ENCODE measurements at regions not wholly inside any gene's neighbourhood (a gene's known extent, or its start where the extent isn't known, plus 50 kb on each side); places are given as distances from the start of the nearest gene placed in this dataset.

DNA sequence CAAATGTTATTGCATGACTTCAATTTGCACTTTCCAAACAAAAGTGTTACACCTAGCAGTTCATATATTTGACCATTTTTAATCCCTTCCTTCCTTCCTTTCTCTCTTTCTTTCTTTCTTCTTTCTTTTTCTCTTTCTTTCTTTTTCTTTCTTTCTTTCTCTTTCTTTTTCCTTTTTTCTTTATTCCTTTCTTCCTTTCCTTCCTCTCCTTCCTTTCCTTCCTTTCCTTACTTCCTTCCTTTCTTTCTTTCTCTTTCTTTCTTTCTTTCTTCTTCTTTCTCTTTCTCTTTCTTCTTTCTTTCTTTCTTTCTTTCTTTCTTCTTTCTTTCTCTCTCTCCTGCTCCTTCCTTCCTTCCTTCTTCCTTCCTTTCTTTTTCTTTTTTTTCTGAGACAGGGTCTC is 146.7 kb upstream of the ALKAL2 start:
- no peak for FAIRE-seq
- no peak overlapping the region for H3K9ac ChIP-seq (ENCODE audit: low read length in 3 of 3)
- no peaks in the 10 kb centered on the region for H3K27me3 ChIP-seq (ENCODE audit: control insufficient read depth, insufficient read depth, low read length)
- intact Hi-C loops (cut with DNase I) = no loop called here
- no peaks in the 10 kb centered on the region for H3K9me3 ChIP-seq (ENCODE audit: control insufficient read depth in 2 of 3, insufficient read depth in 1 of 3, low read length in 3 of 3)
- H3K4me1 ChIP-seq (ENCODE audit: control insufficient read depth in 2 of 3, insufficient read depth in 2 of 3, low read depth in 1 of 3, low read length in 3 of 3) = peaks cover 0 to 7% (median 0%) of the 10 kb centered on the region in 3 donors
- DNase-seq = no peak
- no peak overlapping the region for H3K27ac ChIP-seq (ENCODE audit: low read depth in 2 of 2, low read length in 2 of 2)
- no peaks in the 10 kb centered on the region for H3K36me3 ChIP-seq (ENCODE audit: control insufficient read depth in 2 of 3, insufficient read depth in 3 of 3, low read length in 3 of 3)
- H3K4me3 ChIP-seq (ENCODE audit: low read length in 3 of 3) = no peak overlapping the region
- TF ChIP-seq CTCF (IDR thresholded peaks at IDR 0.05; ENCODE audit: borderline replicate concordance, extremely low read depth, insufficient read depth) = no peak

- FAIRE-seq = no peak
- TF ChIP-seq CTCF (IDR thresholded peaks at IDR 0.05; ENCODE audit: borderline replicate concordance, extremely low read depth, insufficient read depth) = no peak
- H3K4me1 ChIP-seq (ENCODE audit: control insufficient read depth in 2 of 3, insufficient read depth in 2 of 3, low read depth in 1 of 3, low read length in 3 of 3) = no peaks in the 10 kb centered on the region
These were observed 145.3 kb upstream of the ALKAL2 start for GRCh38 chr2:433216-433615.

DNA sequence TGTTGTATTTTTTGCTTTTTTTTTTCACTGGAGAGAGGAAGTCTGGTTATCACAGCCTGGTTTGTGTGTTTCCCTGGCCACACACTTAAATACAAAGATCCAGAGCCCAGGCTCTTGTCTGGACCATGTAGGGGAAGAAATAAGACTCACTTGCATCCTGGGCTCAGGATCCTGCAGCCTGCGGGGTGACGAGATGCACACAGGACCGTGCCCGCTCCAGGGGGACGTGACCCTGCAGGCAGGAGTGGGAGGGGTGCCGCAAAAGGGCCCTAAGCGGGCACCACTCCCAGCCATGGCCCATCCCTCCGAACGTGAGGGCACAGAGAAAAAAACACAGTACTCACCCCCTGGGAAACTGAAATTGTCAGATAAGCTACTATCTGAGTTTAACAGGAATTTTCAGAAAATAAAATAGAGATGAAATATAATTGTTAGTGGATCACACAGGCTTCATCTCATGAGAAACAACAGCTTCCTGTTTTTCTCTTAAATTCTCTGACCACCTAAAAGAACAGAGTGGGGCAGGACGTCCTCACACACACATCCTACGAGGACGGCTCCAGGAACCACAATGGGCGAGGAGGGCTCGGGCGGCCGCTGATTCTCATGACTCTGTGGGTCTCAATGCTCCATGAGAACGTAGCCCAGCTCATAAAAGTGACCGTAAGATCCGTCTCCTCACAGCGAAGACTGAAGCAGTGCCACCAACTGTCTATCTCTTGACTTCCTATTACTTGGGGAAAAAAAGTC is 142.6 kb upstream of the ALKAL2 start:
- no peak overlapping the region for H3K9ac ChIP-seq (ENCODE audit: low read length in 3 of 3)
- no peaks in the 10 kb centered on the region for H3K4me1 ChIP-seq (ENCODE audit: control insufficient read depth in 2 of 3, insufficient read depth in 2 of 3, low read depth in 1 of 3, low read length in 3 of 3)
- H3K4me3 ChIP-seq (ENCODE audit: low read length in 3 of 3) = no peak overlapping the region
- intact Hi-C loops (cut with DNase I) = no loop called here
- H3K27me3 ChIP-seq (ENCODE audit: control insufficient read depth, insufficient read depth, low read length) = no peaks in the 10 kb centered on the region
- H3K9me3 ChIP-seq (ENCODE audit: control insufficient read depth in 2 of 3, insufficient read depth in 1 of 3, low read length in 3 of 3) = no peaks in the 10 kb centered on the region
- TF ChIP-seq CTCF (IDR thresholded peaks at IDR 0.05; ENCODE audit: borderline replicate concordance, extremely low read depth, insufficient read depth) = no peak
- no peaks in the 10 kb centered on the region for H3K36me3 ChIP-seq (ENCODE audit: control insufficient read depth in 2 of 3, insufficient read depth in 3 of 3, low read length in 3 of 3)
- no peak overlapping the region for H3K27ac ChIP-seq (ENCODE audit: low read depth in 2 of 2, low read length in 2 of 2)
- no peak for DNase-seq
- FAIRE-seq = no peak

More at GRCh38 chr2:433216-433615, 145.3 kb upstream of the ALKAL2 start:
- H3K4me3 ChIP-seq (ENCODE audit: low read length in 3 of 3) = no peak overlapping the region
- H3K9me3 ChIP-seq (ENCODE audit: control insufficient read depth in 2 of 3, insufficient read depth in 1 of 3, low read length in 3 of 3) = no peaks in the 10 kb centered on the region
- DNase-seq = no peak
- no peaks in the 10 kb centered on the region for H3K36me3 ChIP-seq (ENCODE audit: control insufficient read depth in 2 of 3, insufficient read depth in 3 of 3, low read length in 3 of 3)
- intact Hi-C loops (cut with DNase I) = no loop called here
- no peak overlapping the region for H3K27ac ChIP-seq (ENCODE audit: low read depth in 2 of 2, low read length in 2 of 2)
- H3K27me3 ChIP-seq (ENCODE audit: control insufficient read depth, insufficient read depth, low read length) = no peaks in the 10 kb centered on the region
- H3K9ac ChIP-seq (ENCODE audit: low read length in 3 of 3) = no peak overlapping the region
